B cell (primary cell): ENCODE measurements at regions not wholly inside any gene's neighbourhood (a gene's known extent, or its start where the extent isn't known, plus 50 kb on each side); places are given as distances from the start of the nearest gene placed in this dataset.

Experiments used
- ATAC-seq: fragments of 200-7000 bp; cut with Tn5 transposase; one replicate; pipeline ENCODE4 v1.10.0; 2021; ENCODE audit warnings: low read depth, mild to moderate bottlenecking, moderate number of reproducible peaks, moderate library complexity
- CTCF ChIA-PET: fragments of 350-600 bp; sonication (Branson Sonifier 250); formaldehyde crosslinking; loops from one replicate; lab custom pipeline; 2021; ENCODE audit warnings: antibody characterized with exemption, inconsistent platforms; lab: Charles Lee
- POLR2A ChIA-PET: fragments of 350-600 bp; sonication (Branson Sonifier 250); formaldehyde crosslinking; loops from one replicate; lab custom pipeline; 2021; ENCODE audit warnings: antibody characterized with exemption; lab: Charles Lee
- DNase-seq: peaks from one replicate; pipeline ENCODE4 v3.0.0; 2013
- H2AFZ ChIP-seq: 2 replicates; pipeline ENCODE4 v1.6.1; 2012; ENCODE audit warnings: mild to moderate bottlenecking, low read depth, low read length; ENCODE audit not compliant: insufficient read depth, poor library complexity, severe bottlenecking
- H3K27ac ChIP-seq, 2 donors: 1 replicate in 1 of 2; 2 replicates in 1 of 2; pipeline ENCODE4 v1.5.1; 2012 to 2013; ENCODE audit warnings: low read length in 2 of 2, mild to moderate bottlenecking in 2 of 2, moderate library complexity in 1 of 2
- H3K27me3 ChIP-seq, 4 experiments: fragments of 200-600 bp in 1 of 4; sonication (generic) in 1 of 4; replicated peaks in 1 of 4; 1 replicate in 2 of 4; 2 replicates in 2 of 4; pipeline versions ENCODE4 v1.6.1 to v1.7.0; 2013 to 2016; ENCODE audit warnings: low read length in 3 of 4, mild to moderate bottlenecking in 2 of 4, mixed read lengths in 1 of 4, moderate library complexity in 1 of 4; ENCODE audit not compliant: insufficient read depth in 4 of 4, control insufficient read depth in 3 of 4; ENCODE audit errors: control extremely low read depth in 1 of 4
- H3K36me3 ChIP-seq, 2 experiments: replicated peaks in 1 of 2; 1 replicate in 1 of 2; 2 replicates in 1 of 2; pipeline versions ENCODE4 v1.6.1 to v1.7.1; 2013; ENCODE audit warnings: low read length in 1 of 2; ENCODE audit not compliant: insufficient read depth in 2 of 2, control insufficient read depth in 1 of 2; ENCODE audit errors: control extremely low read depth in 1 of 2, extremely low read depth in 1 of 2
- H3K4me1 ChIP-seq, 2 donors: fragments of 200-600 bp in 1 of 2; sonication (generic) in 1 of 2; 1 replicate in 1 of 2; 2 replicates in 1 of 2; pipeline versions ENCODE4 v1.5.1 to v1.6.1; 2013 to 2017; ENCODE audit warnings: low read length in 2 of 2; ENCODE audit not compliant: control insufficient read depth in 2 of 2, insufficient read depth in 2 of 2
- H3K4me2 ChIP-seq: replicated peaks from 2 replicates; pipeline ENCODE3; 2012; ENCODE audit warnings: mild to moderate bottlenecking, low read depth, low read length; ENCODE audit not compliant: poor library complexity, severe bottlenecking
- H3K4me3 ChIP-seq, 5 experiments: fragments of 200-600 bp in 1 of 5; sonication (generic) in 1 of 5; 1 replicate in 3 of 5; 2 replicates in 2 of 5; pipeline versions ENCODE4 v1.5.1 to v1.7.0; 2011 to 2016; ENCODE audit warnings: low read length in 4 of 5, mild to moderate bottlenecking in 4 of 5, low read depth in 2 of 5, control low read depth in 1 of 5, moderate library complexity in 1 of 5; ENCODE audit not compliant: insufficient read depth in 1 of 5; ENCODE audit errors: control extremely low read depth in 1 of 5, extremely low read depth in 1 of 5
- H3K79me2 ChIP-seq: fragments of 200-600 bp; sonication (generic); one replicate; pipeline ENCODE4 v1.6.0; 2016; ENCODE audit warnings: low read length; ENCODE audit not compliant: control insufficient read depth, insufficient read depth
- H3K9ac ChIP-seq: fragments of 200-600 bp; sonication (generic); 2 replicates; pipeline ENCODE4 v1.6.1; 2017; ENCODE audit warnings: mild to moderate bottlenecking, low read length, moderate library complexity
- H3K9me3 ChIP-seq, 3 donors: one replicate each; pipeline versions ENCODE4 v1.6.1 to v1.7.1; 2013; ENCODE audit warnings: low read length in 2 of 3; ENCODE audit not compliant: control insufficient read depth in 2 of 3, insufficient read depth in 1 of 3; ENCODE audit errors: control extremely low read depth in 1 of 3
- H4K20me1 ChIP-seq: 2 replicates; pipeline ENCODE4 v1.6.0; 2012; ENCODE audit warnings: mild to moderate bottlenecking, low read length; ENCODE audit not compliant: insufficient read depth, control insufficient read depth, poor library complexity, severe bottlenecking
- H3K27ac Mint-ChIP-seq: one replicate; pipeline ENCODE4 v1.8.0; 2021; ENCODE audit warnings: mixed read lengths
- H3K27me3 Mint-ChIP-seq: one replicate; pipeline ENCODE4 v1.8.0; 2021; ENCODE audit warnings: mixed read lengths
- H3K4me1 Mint-ChIP-seq: one replicate; pipeline ENCODE4 v1.8.0; 2021; ENCODE audit warnings: mixed read lengths
- H3K4me3 Mint-ChIP-seq: one replicate; pipeline ENCODE4 v1.8.0; 2021; ENCODE audit warnings: mixed read lengths
- H3K9me3 Mint-ChIP-seq: one replicate; pipeline ENCODE4 v1.8.0; 2022; ENCODE audit warnings: mixed read lengths; ENCODE audit not compliant: insufficient read depth
- CTCF ChIP-seq: fragments of 200-600 bp; IDR thresholded peaks from one replicate; pipeline ENCODE4 v1.8.0; 2022; ENCODE audit warnings: antibody characterized with exemption, mild to moderate bottlenecking
- EZH2 ChIP-seq: IDR thresholded peaks from 2 replicates; pipeline ENCODE4 v1.6.1; 2012; ENCODE audit warnings: borderline replicate concordance, low read depth, mild to moderate bottlenecking, moderate library complexity, low read length; ENCODE audit not compliant: insufficient read depth, poor library complexity, severe bottlenecking
- WGBS: methylation state at CpG from one replicate; pipeline ENCODE4 v1.1.5; 2013; ENCODE audit warnings: missing lambda C conversion rate; ENCODE audit not compliant: insufficient coverage; 5-methylcytosine and 5-hydroxymethylcytosine counted together
- intact Hi-C: fragments of 100-400 bp; cut with micrococcal nuclease; formaldehyde crosslinking; loops from one replicate; pipeline ENCODE4 v1.10.0; 2022

DNA sequence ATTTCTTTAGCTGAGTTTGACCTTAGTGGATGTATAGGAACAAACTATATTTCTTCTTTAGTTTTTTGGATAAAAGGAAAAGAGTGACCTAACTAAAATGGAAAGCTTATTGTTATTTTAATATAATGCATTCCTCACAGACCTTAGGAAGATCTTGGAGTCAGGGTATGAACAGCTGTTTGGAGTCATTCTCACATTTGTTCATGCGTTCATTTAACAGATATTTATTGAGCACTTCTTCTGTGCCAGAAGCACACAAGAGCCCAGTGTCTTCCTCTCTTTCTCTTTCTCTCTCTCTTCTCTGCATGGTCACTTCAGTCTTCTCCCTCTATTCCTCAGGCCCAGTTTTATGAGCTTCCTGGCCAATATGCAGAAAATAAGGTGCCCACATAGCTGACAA, 744.0 kb upstream of the MAP3K7 start:
- 100% methylated on average over 1 of the region's 1 CpG for WGBS
- H3K4me2 ChIP-seq = no peak overlapping the region
- no peaks in the 10 kb centered on the region for H4K20me1 ChIP-seq
- POLR2A ChIA-PET = interaction anchor here (0.7 kb wide), 1 partner anchor 229 kb away, joined by 3 read pairs; no protein-coding TSS in a partner anchor
- no peaks in the 10 kb centered on the region for H3K4me1 ChIP-seq
- H3K27ac ChIP-seq = no peak overlapping the region
- CTCF ChIA-PET = no interaction called here
- H3K36me3 ChIP-seq = no peaks in the 10 kb centered on the region
- no peaks in the 10 kb centered on the region for H3K9me3 ChIP-seq
- no peak overlapping the region for H2AFZ ChIP-seq
- Mint-ChIP-seq H3K27me3 (no peaks in the 10 kb centered on the region), H3K27ac (no peak overlapping the region), H3K9me3 (no peaks in the 10 kb centered on the region), H3K4me1 (no peaks in the 10 kb centered on the region), H3K4me3 (no peak overlapping the region)
- DNase-seq (no peak), ATAC-seq (no peak)
- intact Hi-C loops = no loop called here
- TF ChIP-seq EZH2 (no peak), CTCF (no peak)
- no peak overlapping the region for H3K4me3 ChIP-seq
- H3K79me2 ChIP-seq = no peaks in the 10 kb centered on the region
- no peaks in the 10 kb centered on the region for H3K27me3 ChIP-seq
- no peak overlapping the region for H3K9ac ChIP-seq

GRCh38 chr6:91328241-91328640, 741.4 kb upstream of the MAP3K7 start:
- Mint-ChIP-seq H3K27ac (no peak overlapping the region), H3K27me3 (no peaks in the 10 kb centered on the region), H3K4me1 (no peaks in the 10 kb centered on the region), H3K9me3 (no peaks in the 10 kb centered on the region), H3K4me3 (no peak overlapping the region)
- WGBS = 91% methylated on average over 3 of the region's 3 CpGs
- no peak overlapping the region for H2AFZ ChIP-seq
- ATAC-seq = no peak
- no peak overlapping the region for H3K4me3 ChIP-seq
- no peaks in the 10 kb centered on the region for H4K20me1 ChIP-seq
- H3K79me2 ChIP-seq = no peaks in the 10 kb centered on the region
- H3K4me2 ChIP-seq = no peak overlapping the region
- H3K27ac ChIP-seq = no peak overlapping the region
- intact Hi-C loops = no loop called here
- POLR2A ChIA-PET = no interaction called here
- CTCF ChIA-PET = no interaction called here
- no peaks in the 10 kb centered on the region for H3K4me1 ChIP-seq
- no peaks in the 10 kb centered on the region for H3K27me3 ChIP-seq
- H3K9ac ChIP-seq = no peak overlapping the region
- no peak for DNase-seq
- TF ChIP-seq CTCF (no peak), EZH2 (no peak)
- H3K36me3 ChIP-seq = no peaks in the 10 kb centered on the region
- no peaks in the 10 kb centered on the region for H3K9me3 ChIP-seq
